ENCODE measurements at regions not wholly inside any gene's neighbourhood (a gene's known extent, or its start where the extent isn't known, plus 50 kb on each side); places are given as distances from the start of the nearest gene placed in this dataset.

- DNase-seq, result no peak
- no peaks in the 10 kb centered on the region for H3K4me1 ChIP-seq (ENCODE audit: control insufficient read depth, insufficient read depth, low read length)
- no peaks in the 10 kb centered on the region for H3K36me3 ChIP-seq (ENCODE audit: control insufficient read depth, insufficient read depth, low read length)
- no peak overlapping the region for H3K27ac ChIP-seq (ENCODE audit: low read depth, low read length)
- 92 to 97% methylated on average over 5 of the region's 5 CpGs for WGBS, 2 experiments (ENCODE audit: insufficient coverage in 1 of 2, insufficient read length in 1 of 2)
- H3K27me3 ChIP-seq (ENCODE audit: control insufficient read depth, insufficient read depth, low read length, poor library complexity, severe bottlenecking), result no peaks in the 10 kb centered on the region
- no peak overlapping the region for H3K9ac ChIP-seq (ENCODE audit: extremely low read depth, low read length, poor library complexity, severe bottlenecking)
- no peaks in the 10 kb centered on the region for H3K9me3 ChIP-seq (ENCODE audit: control insufficient read depth, low read length)
- H3K4me3 ChIP-seq (ENCODE audit: low read length), result no peak overlapping the region
- Mint-ChIP-seq H3K36me3 (ENCODE audit: low read depth) (no peaks in the 10 kb centered on the region), H3K4me3 (no peak overlapping the region), H3K27me3 (ENCODE audit: insufficient read depth) (no peaks in the 10 kb centered on the region), H3K9me3 (peaks cover 1% of the 10 kb centered on the region), H3K27ac (no peak overlapping the region), H3K4me1 (peaks cover 5% of the 10 kb centered on the region)
- TF ChIP-seq CTCF (conservative IDR thresholded peaks at IDR 0.05), result no peak
Measured at GRCh38 chr21:38140207-38140903, 116.4 kb upstream of the KCNJ15 start.

GRCh38 chr21:38142224-38142623 is 114.6 kb upstream of the KCNJ15 start:
- Mint-ChIP-seq H3K27me3 (ENCODE audit: insufficient read depth) (no peaks in the 10 kb centered on the region), H3K4me3 (no peak overlapping the region), H3K36me3 (ENCODE audit: low read depth) (no peaks in the 10 kb centered on the region), H3K27ac (no peak overlapping the region), H3K9me3 (peaks cover 3% of the 10 kb centered on the region), H3K4me1 (peaks cover 5% of the 10 kb centered on the region)
- DNase-seq, result no peak
- TF ChIP-seq CTCF (conservative IDR thresholded peaks at IDR 0.05), result no peak
- no peak overlapping the region for H3K9ac ChIP-seq (ENCODE audit: extremely low read depth, low read length, poor library complexity, severe bottlenecking)
- H3K4me3 ChIP-seq (ENCODE audit: low read length), result no peak overlapping the region
- no peaks in the 10 kb centered on the region for H3K9me3 ChIP-seq (ENCODE audit: control insufficient read depth, low read length)
- no peaks in the 10 kb centered on the region for H3K36me3 ChIP-seq (ENCODE audit: control insufficient read depth, insufficient read depth, low read length)
- H3K4me1 ChIP-seq (ENCODE audit: control insufficient read depth, insufficient read depth, low read length), result no peaks in the 10 kb centered on the region
- H3K27me3 ChIP-seq (ENCODE audit: control insufficient read depth, insufficient read depth, low read length, poor library complexity, severe bottlenecking), result no peaks in the 10 kb centered on the region
- no peak overlapping the region for H3K27ac ChIP-seq (ENCODE audit: low read depth, low read length)

DNA sequence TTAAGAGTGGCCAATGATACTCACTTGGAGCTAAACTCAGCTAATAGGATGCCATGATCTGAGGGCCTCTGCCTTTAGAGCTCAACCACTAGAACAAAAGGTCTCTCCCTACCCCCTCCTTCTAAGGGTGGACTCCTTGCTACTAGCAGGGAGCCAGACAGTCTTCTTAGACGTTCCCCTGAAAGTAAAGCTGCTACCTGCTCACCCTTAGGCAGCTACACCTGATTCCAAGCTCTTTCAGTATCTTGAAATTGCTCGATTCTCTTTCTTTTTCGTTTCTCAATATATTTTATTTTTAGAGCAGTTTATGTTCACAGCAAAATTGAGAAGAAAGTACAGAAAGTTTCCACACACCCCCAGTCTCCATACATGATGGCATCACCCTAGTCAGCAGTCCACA is 112.6 kb upstream of the KCNJ15 start:
- Mint-ChIP-seq H3K4me3 (no peak overlapping the region), H3K36me3 (ENCODE audit: low read depth) (no peaks in the 10 kb centered on the region), H3K9me3 (peaks cover 3% of the 10 kb centered on the region), H3K27me3 (ENCODE audit: insufficient read depth) (no peaks in the 10 kb centered on the region), H3K27ac (no peak overlapping the region), H3K4me1 (peaks cover 14% of the 10 kb centered on the region)
- no peak overlapping the region for H3K4me3 ChIP-seq (ENCODE audit: low read length)
- no peak for TF ChIP-seq CTCF (conservative IDR thresholded peaks at IDR 0.05)
- H3K36me3 ChIP-seq (ENCODE audit: control insufficient read depth, insufficient read depth, low read length), result no peaks in the 10 kb centered on the region
- no peak overlapping the region for H3K9ac ChIP-seq (ENCODE audit: extremely low read depth, low read length, poor library complexity, severe bottlenecking)
- H3K27ac ChIP-seq (ENCODE audit: low read depth, low read length), result no peak overlapping the region
- no peak for DNase-seq
- peaks cover 4% of the 10 kb centered on the region for H3K4me1 ChIP-seq (ENCODE audit: control insufficient read depth, insufficient read depth, low read length)
- H3K9me3 ChIP-seq (ENCODE audit: control insufficient read depth, low read length), result no peaks in the 10 kb centered on the region
- 70 to 74% methylated on average over 2 of the region's 3 CpGs for WGBS, 2 experiments (ENCODE audit: insufficient coverage in 1 of 2, insufficient read length in 1 of 2)
- no peaks in the 10 kb centered on the region for H3K27me3 ChIP-seq (ENCODE audit: control insufficient read depth, insufficient read depth, low read length, poor library complexity, severe bottlenecking)
